Liver (tissue), 8 donors: ENCODE measurements at regions not wholly inside any gene's neighbourhood (a gene's known extent, or its start where the extent isn't known, plus 50 kb on each side); places are given as distances from the start of the nearest gene placed in this dataset.

Experiments
- DNase-seq: peaks from one replicate; pipeline ENCODE4 v3.0.0-alpha.2; 2017; ENCODE audit warnings: low spot score
- H3K27ac ChIP-seq, 2 donors: one replicate each; pipeline ENCODE4 v1.7.0; 2013; ENCODE audit warnings: inconsistent platforms in 2 of 2, low read length in 2 of 2, control low read depth in 1 of 2, low read depth in 1 of 2, mild to moderate bottlenecking in 1 of 2
- H3K27me3 ChIP-seq, 4 donors: one replicate each; pipeline versions ENCODE4 v1.6.1 to v1.7.0; 2013; ENCODE audit warnings: low read length in 3 of 4, inconsistent platforms in 1 of 4, mild to moderate bottlenecking in 1 of 4, moderate library complexity in 1 of 4; ENCODE audit not compliant: control insufficient read depth in 4 of 4, insufficient read depth in 4 of 4
- H3K36me3 ChIP-seq, 4 donors: one replicate each; pipeline versions ENCODE4 v1.6.1 to v1.7.0; 2013; ENCODE audit warnings: low read length in 3 of 4, mild to moderate bottlenecking in 3 of 4, low read depth in 1 of 4, moderate library complexity in 1 of 4; ENCODE audit not compliant: control insufficient read depth in 4 of 4, insufficient read depth in 3 of 4
- H3K4me1 ChIP-seq, 4 donors: one replicate each; pipeline versions ENCODE4 v1.6.1 to v1.7.0; 2013; ENCODE audit warnings: low read length in 3 of 4, mild to moderate bottlenecking in 3 of 4, moderate library complexity in 1 of 4; ENCODE audit not compliant: control insufficient read depth in 4 of 4, insufficient read depth in 4 of 4
- H3K4me3 ChIP-seq, 3 donors: one replicate each; pipeline versions ENCODE4 v1.6.1 to v1.7.0; 2013; ENCODE audit warnings: low read length in 3 of 3, control low read depth in 1 of 3, low read depth in 1 of 3, mild to moderate bottlenecking in 1 of 3
- H3K9ac ChIP-seq, 2 donors: one replicate each; pipeline ENCODE4 v1.7.0; 2013; ENCODE audit warnings: low read length in 2 of 2, mild to moderate bottlenecking in 2 of 2, moderate library complexity in 2 of 2, control low read depth in 1 of 2, low read depth in 1 of 2
- H3K9me3 ChIP-seq, 4 donors: one replicate each; pipeline versions ENCODE4 v1.6.1 to v1.7.0; 2013; ENCODE audit warnings: low read length in 3 of 4; ENCODE audit not compliant: control insufficient read depth in 4 of 4
- CTCF ChIP-seq: fragments of 150-350 bp; IDR thresholded peaks from 2 replicates; pipeline ENCODE4 v1.5.1; 2017; ENCODE audit warnings: improper control_type of control experiment, low read depth, low read length; ENCODE audit not compliant: missing input control
- EGR1 ChIP-seq, 2 donors: IDR thresholded peaks; 2 replicates each; pipeline ENCODE4 v1.6.1; 2016 to 2018; ENCODE audit warnings: antibody characterized with exemption in 2 of 2, low read depth in 2 of 2
- FOXA1 ChIP-seq: IDR thresholded peaks from 2 replicates; pipeline ENCODE4 v1.6.1; 2016; ENCODE audit warnings: antibody characterized with exemption
- FOXA2 ChIP-seq: IDR thresholded peaks from 2 replicates; pipeline ENCODE4 v1.6.1; 2016; ENCODE audit warnings: antibody characterized with exemption
- GABPA ChIP-seq, 2 donors: IDR thresholded peaks in 1 of 2; conservative IDR thresholded peaks in 1 of 2; 2 replicates each; pipeline ENCODE4 v1.6.1; 2016; ENCODE audit warnings: antibody characterized with exemption in 2 of 2, mild to moderate bottlenecking in 1 of 2, moderate library complexity in 1 of 2
- HNF4A ChIP-seq, 2 donors: conservative IDR thresholded peaks; 2 replicates each; pipeline ENCODE4 v1.6.1; 2016; ENCODE audit warnings: antibody characterized with exemption in 2 of 2, mild to moderate bottlenecking in 2 of 2
- HNF4G ChIP-seq: IDR thresholded peaks from 2 replicates; pipeline ENCODE4 v1.6.1; 2016; ENCODE audit warnings: antibody characterized with exemption
- JUND ChIP-seq, 2 donors: IDR thresholded peaks; 2 replicates each; pipeline ENCODE4 v1.6.1; 2016; ENCODE audit warnings: antibody characterized with exemption in 2 of 2
- MAX ChIP-seq: IDR thresholded peaks from 2 replicates; pipeline ENCODE4 v1.6.1; 2016; ENCODE audit warnings: antibody characterized with exemption
- NR2F2 ChIP-seq: IDR thresholded peaks from 2 replicates; pipeline ENCODE4 v1.6.1; 2016; ENCODE audit warnings: antibody characterized with exemption
- RAD21 ChIP-seq, 2 donors: IDR thresholded peaks; 2 replicates each; pipeline ENCODE4 v1.6.1; 2016; ENCODE audit warnings: antibody characterized with exemption in 2 of 2, mild to moderate bottlenecking in 2 of 2
- REST ChIP-seq: IDR thresholded peaks from 2 replicates; pipeline ENCODE4 v1.6.1; 2016; ENCODE audit warnings: antibody characterized with exemption, mild to moderate bottlenecking
- RXRA ChIP-seq, 2 donors: IDR thresholded peaks; 2 replicates each; pipeline ENCODE4 v1.6.1; 2017 to 2018; ENCODE audit warnings: antibody characterized with exemption in 2 of 2, mild to moderate bottlenecking in 1 of 2
- SP1 ChIP-seq: IDR thresholded peaks from 2 replicates; pipeline ENCODE4 v1.6.1; 2018; ENCODE audit warnings: antibody characterized with exemption, mild to moderate bottlenecking
- TAF1 ChIP-seq: conservative IDR thresholded peaks from 2 replicates; pipeline ENCODE4 v1.6.1; 2016; ENCODE audit warnings: antibody characterized with exemption, mild to moderate bottlenecking
- YY1 ChIP-seq: IDR thresholded peaks from 2 replicates; pipeline ENCODE4 v1.6.1; 2016; ENCODE audit warnings: antibody characterized with exemption, mild to moderate bottlenecking
- ZBTB33 ChIP-seq: IDR thresholded peaks from 2 replicates; pipeline ENCODE4 v1.6.1; 2016; ENCODE audit warnings: antibody characterized with exemption
- WGBS: extraction: QIAGEN DNeasy Blood & Tissue Kit; methylation state at CpG from one replicate; pipeline ENCODE4 v1.1.7; 2013; 5-methylcytosine and 5-hydroxymethylcytosine counted together
- donor health status: healthy.
- donor health status: healthy.
- donor health status: healthy.
- donor health status: healthy.
- donor health status: healthy.

- no peak overlapping the region for H3K27ac ChIP-seq
- H3K27me3 ChIP-seq = no peaks in the 10 kb centered on the region
- DNase-seq = no peak
- no peak overlapping the region for H3K4me3 ChIP-seq
- 93% methylated on average over 11 of the region's 11 CpGs for WGBS
- no peak overlapping the region for H3K9ac ChIP-seq
- no peak for TF ChIP-seq FOXA2
- no peak for TF ChIP-seq RAD21 (IDR thresholded peaks at IDR 0.05)
- TF ChIP-seq MAX = no peak
- TF ChIP-seq JUND (IDR thresholded peaks at IDR 0.05) = no peak
- no peak for TF ChIP-seq FOXA1
- no peak for TF ChIP-seq HNF4G
- TF ChIP-seq CTCF = no peak
- TF ChIP-seq SP1 = no peak
- TF ChIP-seq GABPA (IDR thresholded peaks at IDR 0.05 in 1 of 2, conservative IDR thresholded peaks at IDR 0.05 in 1 of 2) = no peak
- H3K9me3 ChIP-seq = no peaks in the 10 kb centered on the region
- no peaks in the 10 kb centered on the region for H3K36me3 ChIP-seq
- H3K4me1 ChIP-seq = peaks cover 0 to 4% (median 1%) of the 10 kb centered on the region in 4 donors
Observed at GRCh38 chrX:40470830-40471429, 109.8 kb upstream of the ATP6AP2 start.

- Histone ChIP-seq H3K36me3 (no peaks in the 10 kb centered on the region), H3K9ac (no peak overlapping the region), H3K27me3 (no peaks in the 10 kb centered on the region), H3K27ac (no peak overlapping the region), H3K4me3 (no peak overlapping the region), H3K4me1 (peaks cover 0 to 4% (median 1%) of the 10 kb centered on the region in 4 donors), H3K9me3 (no peaks in the 10 kb centered on the region)
- 82% methylated on average over 4 of the region's 4 CpGs for WGBS
- TF ChIP-seq HNF4A (conservative IDR thresholded peaks at IDR 0.05) (no peak), RAD21 (IDR thresholded peaks at IDR 0.05) (no peak), SP1 (no peak), EGR1 (IDR thresholded peaks at IDR 0.05; ENCODE audit: low read depth in 2 of 2) (no peak), FOXA2 (no peak), TAF1 (no peak), NR2F2 (no peak), YY1 (no peak), MAX (no peak), ZBTB33 (no peak), REST (no peak), JUND (IDR thresholded peaks at IDR 0.05) (no peak), RXRA (IDR thresholded peaks at IDR 0.05) (no peak), GABPA (IDR thresholded peaks at IDR 0.05 in 1 of 2, conservative IDR thresholded peaks at IDR 0.05 in 1 of 2) (no peak), CTCF (no peak), FOXA1 (no peak)
- DNase-seq = no peak
Observed at GRCh38 chrX:40469316-40469715, 111.5 kb upstream of the ATP6AP2 start.
